ENCODE measurements at regions not wholly inside any gene's neighbourhood (a gene's known extent, or its start where the extent isn't known, plus 50 kb on each side); places are given as distances from the start of the nearest gene placed in this dataset.

- H3K4me1 ChIP-seq (ENCODE audit: low read depth) = no peaks in the 10 kb centered on the region
- TF ChIP-seq, protein P1, sequence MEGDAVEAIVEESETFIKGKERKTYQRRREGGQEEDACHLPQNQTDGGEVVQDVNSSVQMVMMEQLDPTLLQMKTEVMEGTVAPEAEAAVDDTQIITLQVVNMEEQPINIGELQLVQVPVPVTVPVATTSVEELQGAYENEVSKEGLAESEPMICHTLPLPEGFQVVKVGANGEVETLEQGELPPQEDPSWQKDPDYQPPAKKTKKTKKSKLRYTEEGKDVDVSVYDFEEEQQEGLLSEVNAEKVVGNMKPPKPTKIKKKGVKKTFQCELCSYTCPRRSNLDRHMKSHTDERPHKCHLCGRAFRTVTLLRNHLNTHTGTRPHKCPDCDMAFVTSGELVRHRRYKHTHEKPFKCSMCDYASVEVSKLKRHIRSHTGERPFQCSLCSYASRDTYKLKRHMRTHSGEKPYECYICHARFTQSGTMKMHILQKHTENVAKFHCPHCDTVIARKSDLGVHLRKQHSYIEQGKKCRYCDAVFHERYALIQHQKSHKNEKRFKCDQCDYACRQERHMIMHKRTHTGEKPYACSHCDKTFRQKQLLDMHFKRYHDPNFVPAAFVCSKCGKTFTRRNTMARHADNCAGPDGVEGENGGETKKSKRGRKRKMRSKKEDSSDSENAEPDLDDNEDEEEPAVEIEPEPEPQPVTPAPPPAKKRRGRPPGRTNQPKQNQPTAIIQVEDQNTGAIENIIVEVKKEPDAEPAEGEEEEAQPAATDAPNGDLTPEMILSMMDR (IDR thresholded peaks at IDR 0.05) = no peak
- ATAC-seq (no peak), DNase-seq (no peak)
- H3K4me3 ChIP-seq = no peak overlapping the region
- no peaks in the 10 kb centered on the region for H3K9me3 ChIP-seq
- no peaks in the 10 kb centered on the region for H3K36me3 ChIP-seq (ENCODE audit: low read depth)
- intact Hi-C loops (cut with DNase I, micrococcal nuclease) = no loop called here
Observed at GRCh38 chr7:91367812-91368578, 103.8 kb downstream of the FZD1 start.

DNA sequence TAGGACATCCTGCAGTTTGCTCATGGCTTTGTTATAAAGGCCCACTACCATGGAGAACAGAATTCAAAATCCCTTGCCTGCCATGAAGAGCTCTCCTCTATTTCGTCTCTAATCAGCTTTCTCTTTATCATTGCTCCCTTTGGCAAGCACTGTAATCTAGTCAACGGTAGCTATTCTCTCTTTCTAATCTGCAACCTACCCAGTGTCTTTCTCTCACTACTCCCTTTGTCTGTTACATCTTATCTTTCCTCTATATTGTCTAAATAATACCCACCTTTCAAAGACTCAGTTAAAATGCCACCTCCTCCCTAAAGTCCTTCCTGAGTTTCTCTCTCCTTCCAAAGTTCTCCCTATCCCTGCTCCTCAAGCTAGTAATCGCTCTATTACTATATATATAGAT, 108.1 kb downstream of the FZD1 start:
- Histone ChIP-seq H3K4me1 (ENCODE audit: low read depth) (no peaks in the 10 kb centered on the region), H3K36me3 (ENCODE audit: low read depth) (no peaks in the 10 kb centered on the region), H3K9me3 (no peaks in the 10 kb centered on the region), H3K4me3 (no peak overlapping the region)
- no peak for ATAC-seq
- DNase-seq = no peak
- intact Hi-C loops (cut with DNase I, micrococcal nuclease) = no loop called here
- TF ChIP-seq, protein P1 (IDR thresholded peaks at IDR 0.05) = no peak

- H3K9me3 ChIP-seq = no peaks in the 10 kb centered on the region
Observed at GRCh38 chr7:91373111-91373800, 109.0 kb downstream of the FZD1 start.

DNA sequence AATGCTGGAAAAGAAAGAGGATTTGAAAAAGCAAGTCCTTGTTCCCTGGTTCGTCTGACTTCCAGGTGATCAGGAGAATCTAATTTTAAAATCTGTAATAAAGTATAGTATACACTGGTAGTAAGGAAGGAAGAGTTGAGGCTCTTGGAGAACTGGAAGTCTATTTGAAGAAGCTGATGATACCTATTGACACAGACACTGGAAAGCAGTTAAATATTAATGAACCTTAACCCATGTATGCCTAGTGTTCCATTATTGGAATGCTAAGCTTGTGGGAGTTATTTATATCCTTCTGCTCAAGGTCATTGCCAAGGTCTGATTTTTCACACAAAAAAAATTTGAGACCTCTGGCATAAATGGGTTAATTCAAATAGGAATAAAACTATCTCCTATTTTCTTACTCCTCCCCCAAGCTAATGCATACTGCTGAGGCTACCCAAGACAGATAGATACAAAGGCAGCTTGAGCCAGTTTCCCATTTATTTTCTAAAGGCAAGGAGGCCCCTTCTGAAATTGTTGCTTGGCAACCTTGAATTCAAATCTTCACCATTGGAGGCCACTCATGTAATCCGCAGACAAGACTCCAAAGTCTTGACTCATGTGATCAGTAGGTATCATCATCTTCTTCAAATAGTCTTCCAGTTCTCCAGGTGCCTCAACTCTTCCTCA, 110.2 kb downstream of the FZD1 start:
- TF ChIP-seq, protein P1 (IDR thresholded peaks at IDR 0.05) = no peak
- Histone ChIP-seq H3K4me1 (ENCODE audit: low read depth) (no peaks in the 10 kb centered on the region), H3K36me3 (ENCODE audit: low read depth) (no peaks in the 10 kb centered on the region), H3K4me3 (no peak overlapping the region), H3K9me3 (no peaks in the 10 kb centered on the region)
- no peak for ATAC-seq
- intact Hi-C loops (cut with DNase I, micrococcal nuclease) = no loop called here
- no peak for DNase-seq

More at GRCh38 chr7:91373111-91373800, 109.0 kb downstream of the FZD1 start:
- intact Hi-C loops (cut with DNase I, micrococcal nuclease) = no loop called here
- Histone ChIP-seq H3K36me3 (ENCODE audit: low read depth) (no peaks in the 10 kb centered on the region), H3K4me3 (no peak overlapping the region), H3K4me1 (ENCODE audit: low read depth) (no peaks in the 10 kb centered on the region)
- no peak for ATAC-seq
- DNase-seq = no peak
- TF ChIP-seq, protein P1 (IDR thresholded peaks at IDR 0.05) = no peak

DNA sequence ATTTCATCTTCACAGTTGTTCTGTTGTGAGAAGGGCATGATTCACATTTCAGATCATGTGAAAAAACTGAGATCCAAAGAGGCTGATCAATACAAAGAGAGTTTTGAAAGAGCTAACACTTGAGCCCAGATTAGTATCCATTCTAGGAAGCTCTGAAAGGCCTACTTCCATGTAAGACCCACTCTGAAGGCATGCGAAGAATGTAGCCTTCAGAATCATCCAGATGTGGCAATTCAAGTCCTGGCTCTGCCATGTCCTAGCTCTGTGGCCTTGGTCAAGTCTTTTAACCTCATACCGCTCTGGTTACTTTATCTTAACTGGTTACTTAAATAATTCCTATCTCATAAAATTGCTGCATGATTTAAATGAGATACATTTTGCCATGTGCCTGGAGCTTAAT, 111.1 kb downstream of the FZD1 start:
- no peaks in the 10 kb centered on the region for H3K4me1 ChIP-seq (ENCODE audit: low read depth)
- DNase-seq (no peak), ATAC-seq (no peak)
- no peaks in the 10 kb centered on the region for H3K9me3 ChIP-seq
- H3K36me3 ChIP-seq (ENCODE audit: low read depth) = no peaks in the 10 kb centered on the region
- TF ChIP-seq, protein P1 (IDR thresholded peaks at IDR 0.05) = no peak
- intact Hi-C loops (cut with DNase I, micrococcal nuclease) = no loop called here
- no peak overlapping the region for H3K4me3 ChIP-seq
